DMS53 (cell line): ENCODE measurements at regions not wholly inside any gene's neighbourhood (a gene's known extent, or its start where the extent isn't known, plus 50 kb on each side); places are given as distances from the start of the nearest gene placed in this dataset.
"Not testable (repeated sequence)": the region's sequence is repeated elsewhere in the genome, so short reads cannot be mapped to it uniquely, and the experiment has no call there.

Source experiments
- DNase-seq: peaks from one replicate; lab custom pipeline; 2025; lab: John Stamatoyannopoulos, UW

GRCh38 chr14:106201376-106201775 lies 675.0 kb downstream of the TMEM121 start:
- no peak for DNase-seq

- DNase-seq = no peak
Observed at GRCh38 chr14:106203438-106203837, 677.1 kb downstream of the TMEM121 start.

- DNase-seq = no peak
Observed at GRCh38 chr14:106204063-106204462, 677.7 kb downstream of the TMEM121 start.

- DNase-seq = no peak
Observed at GRCh38 chr14:106207316-106207715, 680.9 kb downstream of the TMEM121 start.

GRCh38 chr14:106208794-106209193 lies 682.4 kb downstream of the TMEM121 start:
- no peak for DNase-seq

DNA sequence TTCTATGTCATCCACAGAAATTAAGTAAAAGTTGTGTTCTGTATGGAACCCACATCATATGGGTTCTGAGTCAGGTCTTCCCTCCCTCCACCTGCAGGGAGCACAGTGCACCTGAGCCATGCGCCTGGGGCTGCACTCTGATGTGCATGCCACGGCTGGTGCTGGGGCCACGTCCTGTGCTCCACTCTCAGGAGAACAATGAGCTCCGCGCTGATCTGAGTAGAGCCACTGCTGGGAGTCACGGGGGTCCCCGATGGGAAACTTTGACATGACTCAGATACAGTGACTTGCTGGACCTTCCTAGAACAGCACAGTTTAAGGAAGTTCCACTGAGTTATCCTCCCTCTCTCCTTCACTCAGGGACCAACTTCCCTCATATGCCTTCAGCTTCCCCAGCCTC lies 683.4 kb downstream of the TMEM121 start:
- DNase-seq = no peak

- no peak for DNase-seq
Observed at GRCh38 chr14:106210650-106211049, 684.3 kb downstream of the TMEM121 start.

GRCh38 chr14:106211334-106211900 lies 685.0 kb downstream of the TMEM121 start:
- no peak for DNase-seq

DNA sequence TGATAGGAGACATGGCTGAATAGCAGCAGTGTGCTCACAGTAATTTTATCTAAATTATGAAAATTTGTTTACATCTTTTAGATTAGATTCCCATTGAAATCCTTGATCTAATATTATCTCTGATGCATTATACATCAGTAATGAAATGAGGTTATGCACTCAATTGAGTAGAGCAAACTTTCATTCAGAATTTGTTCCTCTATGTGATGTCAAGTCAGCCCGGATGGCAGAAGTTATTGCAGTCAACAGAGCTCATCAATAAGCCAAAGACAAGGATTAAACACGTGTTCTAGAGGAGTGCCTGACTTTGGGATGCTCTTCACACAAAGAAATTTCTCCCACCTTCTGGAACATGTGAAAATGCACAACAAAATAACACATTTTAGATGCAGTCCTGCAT lies 688.8 kb downstream of the TMEM121 start:
- DNase-seq = no peak

DNA sequence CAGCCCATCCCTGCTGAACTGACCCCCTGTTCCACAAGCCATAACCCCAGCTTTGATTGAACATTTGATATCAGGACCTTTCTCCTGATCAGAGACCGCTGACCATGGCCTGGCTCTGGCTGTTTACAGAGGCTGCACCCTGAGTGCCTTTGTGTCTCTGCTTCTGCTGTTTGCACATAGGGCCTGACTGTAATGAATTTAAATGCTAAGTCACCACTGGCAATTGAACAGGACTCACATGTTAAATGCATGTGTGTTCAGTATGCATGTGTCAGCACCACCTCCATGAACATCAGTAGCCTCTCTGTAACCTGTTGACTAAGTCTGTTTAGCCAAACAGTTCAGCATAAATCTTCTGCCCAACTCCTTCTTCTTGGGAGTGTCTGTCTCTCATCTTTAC lies 690.3 kb downstream of the TMEM121 start:
- no peak for DNase-seq

DNA sequence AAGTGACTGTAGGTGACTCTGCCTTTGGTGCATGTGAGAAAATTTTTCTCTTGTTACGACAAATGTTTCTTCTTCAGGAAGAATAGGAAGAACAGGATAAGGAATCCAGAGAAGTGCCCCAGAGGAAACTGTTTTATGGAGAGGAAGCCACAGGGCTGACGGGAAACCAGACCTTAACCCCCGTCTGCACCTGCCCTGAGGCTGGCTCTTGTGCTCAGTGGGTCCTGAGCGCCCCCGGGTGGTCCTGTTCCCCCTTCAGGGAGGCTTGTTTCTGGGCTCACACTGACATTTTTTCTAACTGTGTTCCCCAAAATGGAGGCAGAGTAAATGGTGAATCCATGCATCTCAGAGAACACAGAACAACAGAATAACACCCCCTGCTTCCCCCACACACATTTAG lies 691.8 kb downstream of the TMEM121 start:
- DNase-seq = no peak

- no peak for DNase-seq
Observed at GRCh38 chr14:106222311-106222710, 695.9 kb downstream of the TMEM121 start.

DNA sequence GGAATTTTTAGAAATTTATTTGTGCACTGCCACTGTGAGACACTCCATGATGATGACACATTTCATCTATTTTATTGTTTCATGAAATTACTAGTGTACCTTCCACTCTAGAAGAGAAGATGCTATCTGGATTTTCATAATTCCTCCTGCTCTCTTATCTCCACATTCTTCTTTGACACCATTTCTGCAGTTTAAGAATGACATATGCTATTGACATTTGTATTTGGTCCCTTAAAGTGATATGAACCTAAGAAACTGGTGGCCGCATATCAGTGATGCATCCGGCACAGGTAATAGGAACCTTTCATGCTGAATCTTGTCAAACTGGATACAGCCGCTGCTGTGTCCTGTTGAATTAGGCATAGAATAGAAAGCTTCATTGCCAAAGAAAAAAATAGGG lies 696.3 kb downstream of the TMEM121 start:
- DNase-seq = no peak

GRCh38 chr14:106227793-106228192 lies 701.4 kb downstream of the TMEM121 start:
- no peak for DNase-seq

- no peak for DNase-seq
Observed at GRCh38 chr14:106228541-106229158, 702.3 kb downstream of the TMEM121 start.

DNA sequence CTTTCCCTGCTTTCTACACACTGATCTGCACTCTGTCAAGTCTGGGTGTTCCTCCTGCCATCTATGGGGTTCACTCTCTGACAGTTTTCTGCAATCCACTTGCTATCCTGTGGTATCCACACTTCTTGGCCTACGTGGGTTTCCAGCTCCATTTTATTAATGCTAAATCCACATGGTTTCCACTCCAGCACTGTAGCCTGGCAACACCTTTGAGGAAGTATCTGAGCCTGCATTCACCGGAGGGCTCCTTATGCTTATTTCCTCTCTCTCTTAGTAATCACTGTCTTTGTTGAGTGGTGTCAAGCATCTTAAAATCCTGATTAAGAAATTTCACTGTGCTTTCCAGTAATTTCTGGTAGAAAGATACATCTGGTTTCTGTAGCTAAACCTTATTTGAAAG lies 703.7 kb downstream of the TMEM121 start:
- DNase-seq = no peak

DNA sequence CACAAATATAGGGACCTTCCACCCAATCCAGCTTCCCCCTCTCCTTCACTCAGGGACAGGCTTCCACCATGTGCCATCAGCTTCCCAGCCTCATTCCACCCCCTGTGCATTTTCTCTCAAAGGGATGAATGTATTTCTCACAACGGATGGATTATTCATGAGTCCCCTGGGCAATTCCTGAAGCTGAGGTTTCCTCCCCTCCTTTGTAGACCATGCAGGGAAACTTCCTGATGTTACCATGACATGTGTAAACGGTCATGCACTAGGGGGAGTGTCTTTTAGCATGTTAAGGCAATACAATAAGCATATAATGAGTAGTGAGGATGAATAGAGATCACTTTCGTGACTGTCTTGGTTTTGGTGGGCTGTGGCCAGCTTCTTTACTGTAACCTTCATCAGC lies 706.8 kb downstream of the TMEM121 start:
- DNase-seq = not testable (repeated sequence)

- DNase-seq = peak; percentile 6
Observed at GRCh38 chr14:106234525-106235254, 708.3 kb downstream of the TMEM121 start.

DNA sequence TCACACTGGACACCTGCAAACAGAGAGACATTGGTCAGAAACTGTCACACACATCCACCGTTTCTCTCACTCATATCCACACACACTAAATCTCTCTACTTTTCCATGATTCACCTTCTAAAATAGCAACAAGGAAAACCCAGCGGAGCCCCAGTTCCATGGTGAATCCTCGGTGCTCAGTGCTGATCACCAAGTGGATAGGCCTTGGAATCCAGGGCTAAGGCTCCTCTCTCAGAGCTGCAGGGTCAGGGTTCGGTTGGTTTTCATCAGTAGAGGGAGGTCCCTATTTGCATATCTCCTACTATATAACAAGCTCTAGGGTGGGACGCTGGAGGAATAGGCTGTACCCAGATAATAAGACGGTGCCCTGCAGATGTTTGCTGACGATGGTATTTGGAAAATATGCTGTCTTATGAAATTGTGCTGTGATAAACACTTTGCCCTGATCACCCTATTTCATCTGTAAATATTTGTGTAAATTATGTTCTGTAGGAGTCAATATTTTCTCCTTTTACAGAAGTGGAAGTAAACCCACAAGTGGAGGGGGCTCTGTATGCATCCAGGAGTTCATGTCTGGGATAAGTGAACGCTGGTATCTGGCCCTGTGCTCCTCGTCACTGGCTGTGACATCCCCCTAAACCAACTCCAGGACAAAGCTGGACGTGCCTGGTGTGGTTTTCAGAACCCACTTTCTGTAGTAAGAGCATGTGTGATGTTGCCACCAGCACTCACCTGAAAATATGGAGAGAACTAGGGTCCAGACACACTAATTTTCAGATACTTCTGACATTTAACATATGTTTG lies 709.2 kb downstream of the TMEM121 start:
- no peak for DNase-seq

DNA sequence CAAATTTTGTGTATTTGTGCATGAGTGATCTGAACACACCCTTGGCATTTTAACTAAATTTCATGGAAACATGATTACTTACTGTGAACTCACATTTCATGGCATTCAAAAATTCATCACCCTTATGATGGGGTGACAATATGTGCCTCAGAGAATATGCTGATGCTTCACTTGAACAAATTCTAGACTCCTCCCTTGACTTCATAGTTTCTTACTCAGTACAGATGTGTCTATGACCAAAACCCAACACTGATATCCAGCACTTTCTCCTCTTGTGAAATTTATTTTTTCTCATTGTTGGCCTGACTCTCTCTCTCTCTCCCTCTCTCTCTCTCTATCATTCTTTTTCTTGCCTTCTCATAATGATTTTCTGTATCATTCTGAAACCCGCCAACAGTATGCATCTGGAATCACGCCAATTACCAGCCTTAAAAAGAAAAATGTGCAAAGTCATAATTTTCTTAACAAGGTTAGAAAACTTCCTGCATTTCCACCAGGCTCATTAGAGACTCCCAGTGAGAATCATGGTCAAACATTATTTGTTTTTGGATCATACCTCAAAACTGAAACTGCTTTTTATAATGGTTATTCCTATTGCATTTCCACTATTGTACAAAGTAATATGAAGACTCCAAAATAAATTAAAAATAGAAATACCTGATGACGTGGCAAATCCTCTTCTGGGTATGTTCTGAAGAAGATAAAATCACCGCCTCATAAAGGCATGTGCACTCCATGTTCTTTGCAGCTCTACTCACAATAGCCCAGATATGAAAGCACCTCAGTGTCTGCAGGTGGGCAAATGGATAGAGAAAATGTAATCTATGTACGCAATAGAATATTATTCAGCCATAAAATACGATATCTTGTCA lies 722.2 kb downstream of the TMEM121 start:
- no peak for DNase-seq

DNA sequence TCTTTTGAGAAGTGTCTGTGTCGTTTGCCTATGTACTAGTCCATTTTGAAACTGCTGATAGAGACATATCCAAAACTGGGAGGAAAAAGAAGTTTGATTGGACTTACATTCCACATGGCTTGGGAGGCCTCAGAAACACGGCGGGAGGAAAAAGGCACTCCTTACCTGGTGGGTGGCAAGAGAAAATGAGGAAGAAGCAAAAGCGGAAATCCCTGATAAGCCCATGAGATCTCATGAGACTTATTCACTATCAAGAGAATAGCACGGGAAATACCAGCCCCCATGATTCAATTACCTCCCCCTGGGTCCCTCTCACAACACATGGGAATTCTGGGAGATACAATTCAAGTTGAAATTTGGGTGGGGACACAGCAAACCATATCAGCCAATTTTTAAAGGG lies 727.6 kb downstream of the TMEM121 start:
- DNase-seq = not testable (repeated sequence)

GRCh38 chr14:106257569-106257994 lies 731.2 kb downstream of the TMEM121 start:
- DNase-seq = peak; percentile 58
